T47D (cell line): ENCODE measurements at regions not wholly inside any gene's neighbourhood (a gene's known extent, or its start where the extent isn't known, plus 50 kb on each side); places are given as distances from the start of the nearest gene placed in this dataset.

Source experiments
- DNase-seq, 2 experiments: peaks; one replicate each; pipeline versions ENCODE4 v3.0.0 to v3.0.0-alpha.2; 2011 to 2012; ENCODE audit warnings: low read depth in 1 of 2, low spot score in 1 of 2
- JUND ChIP-seq: IDR thresholded peaks from 2 replicates; pipeline ENCODE4 v1.6.1; 2012; ENCODE audit warnings: low read depth
- in situ Hi-C: cut with HindIII; loops from 2 replicates; pipeline ENCODE4 v1.10.0; 2016; ENCODE audit warnings: low sequenced_read_pairs, low pct_unique_long_range_greater_than_20kb

- in situ Hi-C loops = no loop called here
- TF ChIP-seq JUND = no peak
- DNase-seq = no peak
Measured at GRCh38 chr3:186466391-186466974, 77.7 kb downstream of the CRYGS start.

- TF ChIP-seq JUND = no peak
- in situ Hi-C loops = no loop called here
- DNase-seq = no peak
Measured at GRCh38 chr3:186465508-186465907, 78.7 kb downstream of the CRYGS start.

- in situ Hi-C loops = no loop called here
- DNase-seq = no peak
- TF ChIP-seq JUND = no peak
Measured at GRCh38 chr3:186464424-186465093, 79.6 kb downstream of the CRYGS start.

- in situ Hi-C loops = no loop called here
- no peak for DNase-seq
- no peak for TF ChIP-seq JUND
Measured at GRCh38 chr3:186461141-186461540, 83.0 kb downstream of the CRYGS start.

GRCh38 chr3:186459108-186459467, 85.1 kb downstream of the CRYGS start:
- no peak for TF ChIP-seq JUND
- in situ Hi-C loops = no loop called here
- DNase-seq = no peak

GRCh38 chr3:186458306-186459107, 85.7 kb downstream of the CRYGS start:
- in situ Hi-C loops = no loop called here
- no peak for TF ChIP-seq JUND
- DNase-seq = no peak

- DNase-seq = no peak
- no peak for TF ChIP-seq JUND
- in situ Hi-C loops = no loop called here
Measured at GRCh38 chr3:186457236-186457635, 86.9 kb downstream of the CRYGS start.

- TF ChIP-seq JUND = no peak
- in situ Hi-C loops = no loop called here
Measured at GRCh38 chr3:186456731-186457191, 87.4 kb downstream of the CRYGS start.

GRCh38 chr3:186454881-186455703, 89.1 kb downstream of the CRYGS start:
- no peak for TF ChIP-seq JUND
- in situ Hi-C loops = no loop called here
- no peak for DNase-seq

More at GRCh38 chr3:186456731-186457191, 87.4 kb downstream of the CRYGS start:
- DNase-seq = no peak

- no peak for DNase-seq
- in situ Hi-C loops = no loop called here
- TF ChIP-seq JUND = no peak
Measured at GRCh38 chr3:186453531-186453930, 90.6 kb downstream of the CRYGS start.

- DNase-seq = no peak
- in situ Hi-C loops = no loop called here
- no peak for TF ChIP-seq JUND
Measured at GRCh38 chr3:186452517-186452916, 90.5 kb upstream of the DGKG start.

GRCh38 chr3:186451371-186451770, 89.3 kb upstream of the DGKG start:
- DNase-seq = no peak
- in situ Hi-C loops = no loop called here

More at GRCh38 chr3:186451371-186451770, 89.3 kb upstream of the DGKG start:
- TF ChIP-seq JUND = no peak
